Fibroblast of skin of left quadriceps (primary cell): ENCODE measurements at regions not wholly inside any gene's neighbourhood (a gene's known extent, or its start where the extent isn't known, plus 50 kb on each side); places are given as distances from the start of the nearest gene placed in this dataset.

Experiments
- DNase-seq, 2 experiments: peaks; one replicate each; pipeline ENCODE4 v3.0.0-alpha.2; 2013; ENCODE audit warnings: low read depth in 2 of 2

- DNase-seq: no peak
Observed at GRCh38 chrX:128335671-128336070, 283.5 kb upstream of the ACTRT1 start.

- no peak for DNase-seq
Observed at GRCh38 chrX:128334821-128335220, 282.6 kb upstream of the ACTRT1 start.

GRCh38 chrX:128310912-128311311, 258.7 kb upstream of the ACTRT1 start:
- DNase-seq: no peak

GRCh38 chrX:128309311-128309710, 257.1 kb upstream of the ACTRT1 start:
- DNase-seq: no peak

- DNase-seq: no peak
Observed at GRCh38 chrX:128294198-128294597, 242.0 kb upstream of the ACTRT1 start.

- DNase-seq: no peak
Observed at GRCh38 chrX:128287693-128288092, 235.5 kb upstream of the ACTRT1 start.

- DNase-seq: no peak
Observed at GRCh38 chrX:128250621-128251020, 198.4 kb upstream of the ACTRT1 start.

- DNase-seq: no peak
Observed at GRCh38 chrX:128216364-128216763, 164.2 kb upstream of the ACTRT1 start.

GRCh38 chrX:128165884-128166408, 113.7 kb upstream of the ACTRT1 start:
- no peak for DNase-seq

- no peak for DNase-seq
Observed at GRCh38 chrX:128156204-128156603, 104.0 kb upstream of the ACTRT1 start.

GRCh38 chrX:128142745-128143144, 90.5 kb upstream of the ACTRT1 start:
- no peak for DNase-seq

GRCh38 chrX:128106630-128107029, 54.4 kb upstream of the ACTRT1 start:
- DNase-seq: no peak

GRCh38 chrX:128105659-128106058, 53.5 kb upstream of the ACTRT1 start:
- no peak for DNase-seq
